GM21619 (cell line): ENCODE measurements at regions not wholly inside any gene's neighbourhood (a gene's known extent, or its start where the extent isn't known, plus 50 kb on each side); places are given as distances from the start of the nearest gene placed in this dataset.
"Not testable (repeated sequence)": the region's sequence is repeated elsewhere in the genome, so short reads cannot be mapped to it uniquely, and the experiment has no call there.

Experiments used
- ATAC-seq: cut with Tn5 transposase; IDR thresholded peaks from one replicate; pipeline ENCODE4 v1.9.1; 2021; ENCODE audit not compliant: unreplicated experiment

DNA sequence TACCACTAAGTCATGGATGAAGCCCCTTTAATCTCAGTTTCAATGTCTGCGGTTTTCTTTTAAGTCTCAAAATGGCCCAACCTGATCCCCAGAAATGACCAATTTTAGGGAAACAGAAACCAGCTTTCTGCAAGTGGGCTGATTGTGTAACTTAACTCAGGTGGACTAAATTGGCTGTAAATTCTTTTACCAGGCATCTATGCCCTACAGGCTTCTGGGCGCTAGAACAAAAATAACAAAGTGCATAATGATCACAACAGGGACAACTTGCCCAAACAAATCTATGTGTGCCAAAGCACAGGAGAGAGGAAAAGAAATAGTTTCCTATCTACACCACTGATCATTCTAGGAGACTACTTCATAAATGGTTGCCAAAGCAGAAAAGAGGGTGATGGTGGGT is 112.3 kb upstream of the SETBP1 start:
- no peak for ATAC-seq

DNA sequence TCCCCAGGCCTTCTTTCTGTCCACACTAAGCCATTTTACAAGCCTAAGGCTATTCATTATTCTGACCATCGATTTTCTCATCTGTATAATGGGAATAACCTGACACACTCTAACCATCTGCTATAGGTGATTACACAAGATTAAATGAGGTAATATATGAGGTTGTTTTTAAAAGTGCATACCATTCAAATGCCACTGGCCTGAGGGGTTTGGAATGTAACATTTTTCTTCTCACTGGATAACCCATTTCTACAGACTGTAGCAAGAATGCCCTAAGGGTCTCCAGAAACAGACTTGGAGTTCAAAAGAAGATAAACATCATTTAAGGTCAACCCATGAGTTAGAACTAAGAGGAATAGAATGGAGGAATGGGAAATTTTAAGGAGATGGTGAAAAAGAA is 111.7 kb upstream of the SETBP1 start:
- no peak for ATAC-seq

DNA sequence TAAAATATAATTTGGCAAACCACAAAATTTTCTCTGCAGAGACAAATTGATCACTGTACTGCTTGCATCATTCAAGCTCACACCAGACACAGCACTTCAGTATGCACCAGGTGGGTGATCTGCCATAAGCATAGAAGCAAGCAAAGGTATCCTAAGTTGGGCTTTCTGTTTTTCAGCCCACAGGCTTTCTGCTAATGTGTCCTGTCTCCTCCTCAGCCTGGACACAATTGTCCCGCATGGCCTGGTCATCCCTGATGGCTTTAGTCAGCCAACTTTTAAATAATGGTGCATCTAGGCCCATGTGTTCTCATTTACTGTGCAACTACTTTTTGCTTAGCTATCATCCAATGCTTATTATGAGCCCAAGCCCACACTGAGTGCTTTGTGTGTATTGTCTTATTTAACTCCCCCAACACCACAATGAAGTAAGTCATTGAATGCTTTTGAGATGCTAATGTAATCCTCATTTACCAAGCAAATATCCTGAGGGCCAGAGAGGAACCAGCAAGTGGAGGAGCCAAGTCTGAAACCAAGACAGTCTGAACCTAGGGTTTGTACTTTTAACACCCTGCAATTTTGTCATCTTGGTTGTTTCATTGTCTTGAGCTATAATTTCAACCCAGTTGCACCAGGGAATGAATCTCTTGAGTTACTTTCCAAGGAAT is 111.2 kb upstream of the SETBP1 start:
- no peak for ATAC-seq

DNA sequence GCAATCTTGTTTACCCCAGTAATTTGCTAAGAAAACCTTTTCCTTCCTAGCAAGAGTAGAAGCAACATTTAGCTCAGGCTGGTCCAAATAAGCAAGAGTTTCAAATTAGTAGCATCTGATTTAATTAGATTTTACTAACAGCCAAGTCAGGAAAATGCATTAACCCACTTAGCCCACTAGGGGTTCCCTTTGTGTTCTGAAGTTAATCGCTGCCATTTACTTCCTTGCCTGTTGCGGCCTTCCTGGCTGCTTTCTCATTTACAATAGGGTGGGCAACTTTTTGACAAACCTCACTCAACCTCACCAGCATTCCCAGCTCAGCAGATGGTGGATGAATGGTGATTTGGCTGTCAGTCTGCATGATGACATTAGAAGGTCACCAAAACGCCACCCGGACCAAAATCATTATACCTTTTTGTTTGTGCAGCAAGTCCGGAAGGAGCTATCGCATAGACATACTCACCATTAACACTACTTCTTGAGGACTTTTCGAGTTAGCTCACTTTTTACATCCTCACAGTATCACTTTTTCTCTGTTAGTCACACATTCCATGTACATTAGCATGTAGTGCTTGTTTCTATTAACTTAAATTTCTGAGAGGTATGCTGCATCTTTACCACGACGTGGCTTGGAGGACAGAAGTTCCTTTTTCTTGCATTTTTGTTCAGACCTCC is 101.5 kb upstream of the SETBP1 start:
- peak; percentile 54 for ATAC-seq

DNA sequence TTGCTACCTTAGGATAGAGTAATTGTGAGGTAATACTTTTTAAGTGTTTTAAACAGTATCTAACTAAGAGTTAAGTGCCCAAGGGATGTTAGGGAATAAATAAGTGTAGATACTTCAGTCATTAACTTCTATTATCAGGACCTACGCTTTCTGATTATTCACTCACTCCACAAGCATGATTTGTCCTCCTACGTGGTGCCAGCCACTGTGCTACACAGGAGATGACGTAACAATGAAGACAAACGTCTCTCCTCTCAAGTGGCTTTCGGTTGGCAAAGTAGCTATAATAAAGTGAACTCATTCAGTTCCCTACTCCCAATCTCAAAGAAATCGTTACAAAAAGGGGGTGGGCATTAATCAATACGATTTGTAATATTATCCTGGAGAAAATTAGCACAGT is 100.9 kb upstream of the SETBP1 start:
- no peak for ATAC-seq

DNA sequence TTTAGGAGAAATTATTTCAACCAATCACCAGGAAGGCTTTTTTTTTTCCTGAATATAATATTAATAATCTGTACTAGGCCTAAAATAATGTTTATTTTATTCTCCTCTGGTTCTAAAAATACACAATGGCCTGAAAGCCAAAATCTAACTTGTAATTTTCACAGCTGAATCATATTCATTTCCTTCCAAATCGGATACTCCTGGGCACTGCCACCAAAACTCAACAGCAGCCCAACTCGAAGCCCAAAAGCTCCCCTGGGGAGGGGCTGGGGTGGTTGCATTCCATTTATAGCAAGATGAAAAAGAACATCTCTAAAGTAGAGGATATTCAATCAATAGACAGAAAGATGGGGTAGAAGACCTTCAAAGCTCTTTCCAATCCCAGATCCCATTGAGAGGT is 100.5 kb upstream of the SETBP1 start:
- no peak for ATAC-seq

DNA sequence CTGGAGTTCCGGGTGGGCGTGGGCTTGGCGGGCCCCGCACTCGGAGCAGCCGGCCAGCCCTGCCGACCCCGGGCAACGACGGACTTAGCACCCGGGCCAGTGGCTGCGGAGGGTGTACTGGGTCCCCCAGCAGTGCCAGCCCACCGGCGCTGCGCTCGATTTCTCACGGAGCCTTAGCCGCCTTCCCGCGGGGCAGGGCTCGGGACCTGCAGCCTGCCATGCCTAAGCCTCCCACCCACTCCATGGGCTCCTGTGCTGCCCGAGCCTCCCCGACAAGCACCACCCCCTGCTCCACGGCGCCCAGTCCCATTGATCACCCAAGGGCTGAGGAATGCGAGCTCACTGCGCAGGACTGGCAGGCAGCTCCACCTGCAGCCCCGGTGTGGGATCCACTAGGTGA is 99.9 kb upstream of the SETBP1 start:
- ATAC-seq = not testable (repeated sequence)

DNA sequence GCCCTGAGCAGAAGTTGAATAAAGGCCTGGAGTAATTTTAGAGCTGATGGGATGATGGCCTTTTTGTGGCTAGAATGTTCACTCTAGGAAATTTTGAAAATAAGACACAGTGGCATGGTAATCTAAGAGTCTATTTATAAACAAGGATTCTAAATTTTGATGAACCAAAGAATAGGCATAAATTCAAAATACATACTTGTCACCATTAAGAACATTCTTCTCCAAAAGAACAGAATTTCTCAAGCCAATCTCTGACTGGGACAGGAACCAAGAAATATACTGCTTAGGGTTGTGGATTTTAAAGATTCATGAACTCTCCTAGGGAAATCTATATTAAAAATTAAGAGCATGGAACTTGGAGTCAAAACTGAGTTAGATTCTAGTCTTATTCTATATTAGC is 98.2 kb upstream of the SETBP1 start:
- ATAC-seq = no peak

DNA sequence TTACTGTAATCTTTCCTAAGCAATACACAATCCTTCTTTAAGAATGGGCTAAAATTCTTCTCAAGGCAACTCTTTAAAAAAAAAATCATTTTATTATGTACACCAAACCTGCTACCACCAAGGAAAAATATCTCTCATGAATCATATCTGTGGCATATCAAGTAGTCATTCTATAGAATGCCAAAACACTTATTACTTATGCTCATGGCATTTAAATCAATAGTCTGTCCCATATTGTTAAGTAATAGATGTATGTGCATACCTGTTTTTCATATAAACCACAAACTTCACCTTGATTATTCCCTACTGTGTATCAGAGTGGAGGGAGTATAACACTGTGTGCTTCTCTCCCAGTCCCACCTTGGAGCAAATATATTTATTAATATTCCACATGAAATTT is 95.8 kb upstream of the SETBP1 start:
- no peak for ATAC-seq

DNA sequence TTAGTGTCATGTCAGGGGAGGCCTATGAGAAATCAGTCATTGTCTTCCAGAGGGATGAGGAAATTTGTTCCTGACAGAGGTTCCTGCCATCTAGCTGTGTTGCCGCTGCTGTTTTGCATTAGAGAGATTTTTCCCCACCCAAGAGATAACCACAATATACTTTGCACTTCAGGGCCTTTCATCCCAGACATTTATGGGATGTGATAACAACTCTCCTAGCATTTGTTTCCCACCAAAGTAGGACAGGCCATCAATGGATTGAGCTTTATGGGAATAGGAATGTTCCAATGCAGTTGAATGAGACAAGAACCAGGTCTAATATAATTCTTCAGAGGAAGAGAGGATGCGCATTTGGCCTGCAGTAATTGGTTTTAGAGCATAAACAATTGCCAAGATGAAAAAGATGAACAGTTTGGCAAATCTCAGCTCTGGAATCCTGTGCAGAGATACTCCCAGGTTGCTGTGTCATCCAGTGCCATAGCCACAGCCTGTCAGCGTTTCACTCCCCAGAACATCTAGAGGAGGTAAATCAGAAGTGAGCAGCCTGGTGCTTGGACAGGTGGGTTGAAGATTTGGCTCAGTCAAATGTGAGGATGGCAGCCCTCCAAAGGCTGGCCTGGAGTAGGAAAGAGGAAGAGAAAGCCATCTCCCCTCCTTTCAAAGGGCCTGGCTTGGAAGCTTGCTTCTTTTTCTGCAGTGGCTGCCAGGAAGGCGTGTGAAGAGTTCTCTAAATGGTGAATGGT is 93.7 kb upstream of the SETBP1 start:
- ATAC-seq = no peak

DNA sequence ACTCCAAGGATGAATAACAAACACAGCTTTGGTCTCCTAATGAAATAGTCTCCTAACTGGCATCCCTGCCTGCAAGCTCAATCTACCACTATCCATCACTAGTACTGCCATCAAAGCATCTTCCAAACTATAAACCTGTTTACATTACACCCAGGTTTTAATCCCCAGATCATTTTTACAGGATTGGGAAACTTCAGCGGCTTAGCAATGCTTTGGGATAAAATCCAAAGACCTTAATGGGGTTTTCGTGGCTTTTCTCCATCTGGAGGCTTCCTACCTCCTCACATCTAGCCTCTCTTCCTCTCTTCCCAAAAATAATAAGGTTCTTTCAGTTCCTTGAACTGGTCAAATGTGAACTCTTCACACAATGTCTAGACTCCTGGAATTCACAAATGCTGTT is 92.2 kb upstream of the SETBP1 start:
- ATAC-seq = no peak

DNA sequence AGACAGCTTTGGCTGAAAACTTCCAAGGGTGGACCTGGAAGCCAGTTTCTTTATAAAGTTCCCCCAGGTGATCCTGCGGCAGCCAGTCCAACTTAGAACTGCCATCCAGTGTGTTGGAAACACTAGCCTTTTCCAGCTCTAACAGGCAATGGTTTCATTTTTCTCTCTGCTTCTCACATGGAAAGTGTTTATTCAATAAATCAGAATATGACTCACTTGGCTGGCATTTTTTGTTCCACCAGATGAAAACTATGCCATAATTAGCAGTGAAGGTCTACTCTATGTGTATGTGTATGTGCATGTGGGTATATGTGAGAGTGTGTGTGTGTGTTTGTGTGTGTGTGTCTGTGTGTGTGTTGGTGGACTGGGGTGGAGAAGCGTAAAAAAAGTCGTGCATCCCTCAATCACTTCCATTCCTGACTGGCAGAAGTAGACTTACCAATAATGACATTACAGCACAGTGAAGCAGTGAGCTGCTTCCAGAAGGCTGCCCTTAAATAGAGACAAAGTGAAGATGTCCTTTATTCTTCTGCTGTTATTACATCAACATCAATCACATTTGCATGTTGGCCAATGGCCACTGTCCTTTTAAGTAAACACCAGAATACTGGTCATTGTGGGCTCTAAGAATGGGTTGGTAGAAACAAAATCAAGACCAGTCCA is 90.9 kb upstream of the SETBP1 start:
- no peak for ATAC-seq

DNA sequence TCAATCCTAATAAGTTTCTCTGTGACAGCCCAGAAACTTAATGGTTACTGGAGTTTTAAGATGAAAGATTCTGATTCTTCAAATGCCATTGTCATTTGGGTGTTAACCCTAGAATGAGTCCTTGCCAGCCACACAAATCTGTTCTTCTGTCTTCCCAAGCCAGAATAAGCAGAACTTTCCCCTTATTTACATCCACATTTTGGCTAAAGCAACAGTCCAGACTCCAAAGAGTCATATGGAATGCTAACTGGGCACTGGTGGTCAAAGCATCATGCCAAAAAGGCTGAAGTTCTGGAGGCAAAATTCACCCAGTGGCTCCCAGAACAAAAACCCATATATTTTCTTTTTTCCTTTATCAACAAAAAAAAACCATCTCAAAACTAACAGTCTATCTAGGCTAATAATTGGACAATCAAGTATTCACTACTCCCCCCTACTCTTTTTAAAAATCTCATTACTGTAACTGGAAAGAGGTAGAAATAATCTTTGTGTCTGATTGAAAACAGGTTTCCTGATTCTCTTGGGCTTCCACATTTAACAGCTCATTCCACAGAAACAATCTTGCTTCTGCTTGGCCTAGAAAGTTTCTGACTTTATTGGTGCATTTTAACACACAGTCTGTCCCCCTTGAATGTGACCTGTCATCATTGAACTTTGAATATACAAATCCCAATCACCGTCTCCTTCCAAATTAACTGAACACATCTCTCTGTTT is 89.6 kb upstream of the SETBP1 start:
- ATAC-seq = no peak

DNA sequence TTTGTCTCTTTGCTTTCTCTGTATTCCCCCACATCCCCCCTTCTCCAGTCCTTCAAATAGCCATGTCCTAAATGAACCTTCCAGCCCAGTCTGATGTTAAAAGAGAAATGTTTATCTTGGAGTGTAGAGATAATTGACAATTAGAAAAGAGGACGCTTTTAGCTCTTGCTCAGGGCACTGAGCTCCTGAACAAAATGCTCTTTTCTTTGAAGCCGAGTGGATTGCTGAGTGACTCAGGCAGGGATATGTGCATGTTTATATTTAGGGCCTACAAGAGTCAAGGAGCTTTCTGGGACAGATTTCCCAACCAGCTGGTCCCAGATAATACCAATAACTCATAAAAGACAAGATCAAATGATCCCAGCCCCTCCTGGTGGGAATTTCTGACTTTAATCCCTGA is 88.0 kb upstream of the SETBP1 start:
- ATAC-seq = no peak

DNA sequence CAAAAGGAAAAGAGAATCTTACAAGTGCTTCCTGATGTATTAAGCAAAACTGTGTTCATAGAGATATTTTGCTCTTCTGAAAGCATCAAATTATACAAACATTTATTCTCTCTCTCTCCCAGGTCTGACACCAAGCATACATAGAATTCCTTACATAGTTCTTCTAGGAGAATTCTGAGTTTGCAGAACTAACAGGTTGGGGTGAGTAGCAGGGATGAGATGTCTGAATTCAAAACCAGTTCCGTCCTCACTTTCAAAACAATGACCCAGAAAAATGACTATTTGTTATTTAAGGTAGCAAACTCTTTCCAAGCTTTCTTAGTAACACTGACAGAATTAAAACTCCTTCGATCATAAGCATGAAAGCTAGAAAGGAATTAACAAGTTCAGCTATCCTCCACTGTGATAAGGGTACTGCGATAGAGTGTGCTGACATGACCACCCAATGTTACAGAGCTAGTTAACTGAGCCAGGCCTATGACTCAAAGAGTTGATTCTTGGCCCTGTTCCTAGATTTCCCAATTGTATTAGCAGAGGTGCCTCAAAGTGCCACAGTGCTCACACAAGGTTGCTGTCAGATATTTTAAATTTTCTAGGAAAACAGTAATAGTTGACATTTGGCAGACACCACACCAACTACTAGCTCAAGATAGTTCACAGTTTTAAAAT is 85.8 kb upstream of the SETBP1 start:
- no peak for ATAC-seq

DNA sequence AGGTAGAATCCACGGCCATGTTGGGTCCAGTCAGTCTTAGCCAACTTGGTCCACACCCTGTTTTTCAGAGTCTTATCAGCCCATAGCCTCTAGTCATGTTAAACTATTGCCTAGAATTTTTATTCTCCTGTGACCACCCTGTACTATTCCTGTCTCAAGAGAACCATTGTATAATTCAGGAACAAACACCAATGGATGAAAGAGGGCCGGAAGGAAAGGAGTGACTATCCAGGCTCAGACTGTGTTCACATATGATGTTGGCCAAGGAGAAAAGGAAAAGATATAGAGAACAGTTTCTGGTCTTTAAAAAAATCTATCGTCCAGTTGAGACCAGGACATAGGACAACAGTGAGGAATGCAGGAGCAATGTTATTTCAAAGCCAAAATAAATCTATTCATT is 82.9 kb upstream of the SETBP1 start:
- ATAC-seq = no peak

DNA sequence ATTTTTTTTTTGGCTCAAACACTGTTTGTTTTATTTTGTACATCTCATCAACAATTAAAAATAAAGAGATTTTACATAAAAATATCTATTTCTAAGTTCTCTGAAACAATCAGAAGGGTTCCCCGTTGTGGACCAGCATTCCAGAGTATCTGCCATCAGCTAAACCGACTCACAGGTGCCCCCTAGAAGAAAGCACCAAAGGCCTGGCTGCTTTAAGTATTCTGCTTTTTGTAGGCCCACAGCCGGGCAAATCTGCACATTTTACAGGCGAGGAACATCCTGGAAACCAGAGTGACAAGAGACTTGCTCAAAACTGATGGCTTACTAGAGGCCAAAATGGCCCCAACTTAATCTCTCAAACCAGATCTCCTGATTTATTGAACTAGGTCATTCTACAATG is 82.2 kb upstream of the SETBP1 start:
- ATAC-seq = no peak

DNA sequence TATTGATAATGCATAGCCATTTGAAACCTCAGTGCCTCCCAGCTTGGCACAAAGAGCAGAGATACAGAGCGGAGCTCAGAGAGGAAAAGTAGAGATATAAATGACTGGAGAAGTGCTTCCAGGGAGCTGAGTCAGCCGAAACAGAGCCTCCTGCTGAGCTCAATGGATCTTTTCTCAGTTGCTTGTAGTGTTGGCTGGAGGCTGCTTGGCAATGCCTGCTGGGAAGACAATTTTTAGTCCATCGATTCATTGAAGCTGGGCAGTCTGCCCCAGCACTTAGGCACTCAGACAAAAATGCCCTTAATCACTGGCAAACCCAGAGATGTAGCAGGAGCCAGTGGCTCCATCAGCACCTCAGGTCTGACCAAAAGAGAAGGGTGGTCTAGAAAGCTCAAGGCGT is 81.3 kb upstream of the SETBP1 start:
- ATAC-seq = no peak

DNA sequence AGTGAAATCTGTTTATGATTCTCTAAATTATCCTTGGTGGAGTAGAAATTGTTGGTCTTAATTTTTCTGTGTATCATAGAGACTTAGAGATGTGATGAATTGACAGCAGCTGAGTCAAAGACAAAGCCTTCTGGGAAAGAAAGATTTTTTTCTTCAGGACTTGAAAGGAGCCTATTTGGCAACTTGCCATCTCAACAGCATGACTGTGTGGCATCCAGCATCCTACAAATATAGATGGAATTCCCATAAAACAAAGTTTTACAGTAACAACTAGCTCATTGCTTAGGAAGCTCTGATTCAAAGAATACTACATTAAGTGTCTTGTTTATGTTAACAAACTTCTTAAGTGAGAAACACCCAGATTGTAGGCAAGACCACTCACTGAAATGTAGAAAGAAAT is 79.2 kb upstream of the SETBP1 start:
- ATAC-seq = no peak

DNA sequence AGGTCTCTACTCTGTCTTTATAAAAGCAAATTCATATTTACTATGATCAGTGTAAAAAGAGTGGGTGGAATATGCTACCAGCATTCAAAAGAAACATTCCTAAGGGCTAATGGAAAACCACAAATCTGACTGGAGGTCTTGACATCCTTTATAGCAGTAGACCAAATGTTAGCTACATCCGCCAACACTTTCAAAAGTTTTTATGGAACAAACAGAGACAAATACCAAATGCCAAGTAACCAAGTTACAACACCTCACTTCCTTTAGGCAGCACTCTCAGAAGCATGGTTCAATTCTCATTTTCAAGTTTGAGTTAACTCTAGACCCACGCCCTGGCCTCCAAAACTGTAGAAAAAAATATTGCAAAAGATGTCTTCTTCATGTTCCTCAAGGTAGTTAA is 78.3 kb upstream of the SETBP1 start:
- no peak for ATAC-seq

DNA sequence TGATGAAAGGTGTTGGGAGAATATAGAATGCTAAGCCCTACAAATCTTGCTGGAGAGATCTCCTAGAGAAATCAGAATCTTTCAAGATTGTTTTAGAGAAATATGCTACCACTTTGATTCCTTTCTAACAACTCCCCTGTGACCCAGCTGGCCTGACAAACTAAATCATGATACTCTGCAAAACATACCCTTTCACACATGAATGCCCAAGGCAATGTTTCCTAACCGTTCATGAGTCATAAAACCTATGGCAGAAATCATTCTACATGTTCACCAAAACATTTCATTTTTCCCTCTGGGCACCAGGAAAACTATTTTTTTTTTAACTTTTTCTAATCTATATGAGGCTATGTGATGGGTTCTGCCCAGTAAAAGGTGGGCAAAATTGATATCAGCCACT is 77.8 kb upstream of the SETBP1 start:
- no peak for ATAC-seq
